GM21619 (cell line): ENCODE measurements at regions not wholly inside any gene's neighbourhood (a gene's known extent, or its start where the extent isn't known, plus 50 kb on each side); places are given as distances from the start of the nearest gene placed in this dataset.
A peak's percentile ranks its signal among the peaks of the same experiment; 100 is the strongest.

ENCODE experiments used
- ATAC-seq: cut with Tn5 transposase; IDR thresholded peaks from one replicate; pipeline ENCODE4 v1.9.1; 2021; ENCODE audit not compliant: unreplicated experiment

DNA sequence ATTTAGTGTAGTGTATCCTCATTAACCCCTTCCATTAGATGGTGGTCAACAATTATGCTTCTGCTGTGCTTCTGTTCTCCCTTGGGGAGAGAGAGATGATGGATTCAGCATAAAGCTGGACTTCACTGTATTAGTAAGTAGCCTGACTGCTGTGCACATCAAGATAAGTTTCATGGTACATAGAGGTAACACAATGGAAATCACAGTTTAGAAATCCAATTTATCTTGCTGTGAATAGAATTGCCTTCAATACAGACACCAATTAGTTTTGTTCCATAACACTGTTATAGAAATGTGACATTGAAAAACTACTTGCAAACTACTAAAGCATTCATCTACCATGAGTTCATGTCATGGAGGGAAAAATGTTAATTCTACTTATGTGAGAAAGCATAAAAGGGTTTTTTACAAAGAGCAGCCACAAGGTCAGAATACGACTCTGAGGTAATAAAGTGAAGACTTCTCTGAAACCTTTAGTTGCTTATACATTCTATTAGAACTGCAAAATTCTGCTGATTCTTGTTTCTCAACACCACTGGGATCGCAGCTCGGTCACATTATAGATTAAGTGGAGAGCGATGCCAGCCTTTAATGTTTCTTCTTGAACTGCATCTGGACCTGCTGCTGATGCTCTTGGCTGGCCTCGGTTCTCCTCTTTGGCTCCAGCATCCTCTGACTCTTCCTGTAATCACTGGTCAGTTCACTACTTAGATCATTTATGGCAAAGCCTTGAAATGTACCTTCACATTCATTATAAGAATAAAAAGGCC, 190.8 kb downstream of the ATP23 start:
- no peak for ATAC-seq

DNA sequence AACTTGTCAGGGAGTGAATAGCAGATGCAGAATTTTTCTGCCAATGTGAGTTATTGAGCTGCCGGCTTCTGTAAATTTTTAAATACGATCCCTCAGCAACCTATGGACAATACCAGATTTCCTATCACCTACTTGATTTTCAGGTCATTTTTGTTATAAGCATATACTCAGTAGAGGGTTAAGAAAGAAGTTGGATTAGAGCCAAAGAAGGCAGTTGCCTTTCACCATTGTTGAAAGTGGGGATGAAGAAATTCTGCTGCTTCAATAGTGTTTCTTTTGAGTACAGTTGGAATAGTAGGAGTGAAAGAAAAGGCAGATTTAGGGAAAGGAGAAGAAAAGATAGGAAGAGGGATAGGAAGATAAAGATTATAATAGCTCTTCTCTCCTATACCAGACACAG, 197.1 kb downstream of the ATP23 start:
- ATAC-seq, result no peak

DNA sequence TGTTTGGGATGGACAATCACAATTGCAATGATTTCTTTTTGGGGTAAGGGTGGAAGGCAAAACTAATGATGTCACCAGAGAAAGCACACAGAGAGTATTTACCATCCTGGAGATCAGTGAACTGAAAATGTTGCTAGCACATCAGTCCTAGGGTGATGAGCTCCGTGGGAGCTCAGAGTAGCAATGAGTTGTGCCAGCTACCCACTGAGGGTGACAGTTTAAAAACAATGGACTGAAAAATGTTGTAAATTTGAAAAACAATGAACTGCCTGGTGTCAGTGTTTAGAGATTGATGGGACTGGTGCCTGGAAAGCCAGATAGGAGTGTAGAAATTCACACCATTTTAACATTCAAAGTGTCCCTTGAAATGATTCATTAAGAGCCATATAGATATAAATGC, 198.5 kb downstream of the ATP23 start:
- ATAC-seq, result no peak

DNA sequence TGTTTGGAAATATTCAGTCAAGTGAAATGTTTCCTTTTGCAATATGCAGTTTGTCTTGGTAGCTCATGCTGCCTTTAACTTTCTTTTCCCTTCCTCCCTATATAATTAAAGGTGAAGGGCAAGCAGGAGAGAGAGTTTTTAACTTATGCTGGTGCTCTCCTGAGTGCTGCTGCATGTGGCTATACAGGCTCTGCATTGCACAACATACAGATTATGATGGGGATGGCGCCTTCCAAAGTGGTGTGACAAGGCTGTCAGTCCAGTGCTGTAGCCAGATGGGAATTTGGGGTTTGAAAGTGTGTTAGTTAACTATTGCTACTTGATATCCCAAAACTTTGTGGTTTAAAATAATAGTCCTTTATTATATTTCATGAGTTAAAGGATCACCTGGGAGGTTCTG, 199.0 kb downstream of the ATP23 start:
- ATAC-seq, result no peak

DNA sequence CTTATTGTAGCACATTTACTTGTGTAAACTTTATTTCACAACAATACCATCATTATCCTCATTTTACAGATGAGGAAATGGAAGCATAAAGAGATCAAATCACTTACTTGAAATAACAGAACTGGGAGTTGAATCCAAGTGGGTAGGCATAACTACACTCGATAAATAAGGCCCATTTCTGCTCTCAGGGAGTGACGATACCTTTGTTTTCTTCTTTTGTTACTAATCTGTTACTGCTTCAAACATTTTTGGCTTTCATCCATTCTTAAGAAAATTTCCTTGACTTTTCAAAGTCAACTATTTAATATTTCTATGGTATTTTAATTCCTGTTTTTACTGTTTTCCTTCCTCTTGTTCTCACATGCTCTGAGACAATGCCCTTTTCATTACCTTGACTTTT, 201.6 kb downstream of the ATP23 start:
- no peak for ATAC-seq

DNA sequence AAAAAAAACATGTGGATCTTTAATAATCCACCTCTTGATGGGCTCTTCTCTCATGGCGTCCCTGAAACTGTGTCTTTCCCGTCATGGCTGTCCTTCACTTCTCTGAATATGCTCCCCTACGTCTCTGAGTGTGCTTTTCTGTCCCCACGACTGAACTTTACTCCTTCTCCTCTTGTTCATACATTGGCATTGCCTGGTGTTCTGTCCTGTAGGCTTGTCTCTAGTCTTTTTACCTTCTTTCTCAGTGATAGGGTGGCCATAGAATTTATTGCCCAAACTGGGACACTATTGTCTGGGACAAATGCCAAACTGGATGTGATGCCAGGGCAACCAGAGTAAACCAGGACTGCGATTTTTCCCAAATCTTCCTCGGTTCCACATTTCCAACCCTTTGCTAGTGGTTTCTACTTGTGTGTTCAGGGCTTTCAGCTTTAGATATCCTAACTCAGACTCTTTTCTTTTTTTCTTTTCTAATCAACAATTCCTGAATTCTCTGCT, 202.2 kb downstream of the ATP23 start:
- no peak for ATAC-seq

DNA sequence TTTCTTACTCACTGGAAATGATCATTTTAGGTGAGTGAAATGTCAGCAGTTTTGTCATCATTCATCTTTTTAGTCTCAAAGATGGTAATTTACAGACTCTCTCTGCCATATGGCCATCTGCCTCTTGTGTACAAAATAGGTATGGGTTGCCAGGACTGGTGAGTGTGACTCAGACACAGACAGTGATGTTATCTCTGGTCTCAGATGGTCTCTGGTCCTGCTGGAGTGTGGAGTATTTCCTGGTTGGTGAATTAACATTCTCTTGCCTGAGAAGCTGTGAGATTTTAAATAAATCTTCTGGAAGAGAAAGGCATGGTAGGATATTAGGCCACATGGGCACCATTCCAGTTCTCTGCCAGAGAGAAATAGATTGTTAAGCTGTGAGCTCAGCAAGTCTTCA, 207.0 kb downstream of the ATP23 start:
- ATAC-seq, result no peak

DNA sequence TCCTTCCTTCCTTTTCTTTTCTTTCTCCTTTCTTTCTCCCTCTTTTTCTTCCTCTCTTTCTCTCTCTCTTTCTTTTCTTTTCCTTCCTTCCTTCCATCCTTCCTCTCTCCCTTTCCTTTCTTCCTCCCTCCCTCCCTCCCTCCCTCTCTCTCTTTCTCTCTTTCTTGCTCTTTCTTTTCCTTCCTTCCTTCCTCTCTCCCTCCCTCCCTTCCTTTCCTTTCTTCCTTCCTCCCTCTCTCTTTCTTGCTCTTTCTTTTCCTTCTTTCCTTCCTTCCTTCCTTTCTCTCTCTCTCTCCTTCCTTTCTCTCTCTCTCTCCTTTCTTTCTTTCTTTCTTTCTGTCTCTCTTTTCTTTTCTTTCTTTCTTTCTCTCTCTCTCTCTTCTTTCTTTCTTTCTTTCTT, 207.6 kb downstream of the ATP23 start:
- no peak for ATAC-seq

DNA sequence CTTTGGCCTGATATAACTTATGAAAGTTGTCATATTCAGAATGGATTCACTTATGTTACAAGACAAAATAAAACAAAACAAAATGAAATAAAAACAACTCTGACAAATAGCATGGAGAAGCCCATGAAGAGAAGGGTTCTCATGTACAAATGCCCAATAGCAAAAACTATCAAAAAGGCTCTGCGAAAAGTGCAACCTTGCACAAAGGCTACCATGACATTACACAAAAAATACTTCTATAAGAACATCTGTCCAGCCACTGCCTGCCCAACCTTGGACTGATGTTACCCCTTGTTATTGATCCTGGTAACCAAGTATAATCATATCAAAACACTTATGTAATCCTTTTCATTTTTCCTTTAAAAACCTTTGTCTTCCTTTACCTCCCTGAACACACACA, 213.0 kb downstream of the ATP23 start:
- no peak for ATAC-seq

DNA sequence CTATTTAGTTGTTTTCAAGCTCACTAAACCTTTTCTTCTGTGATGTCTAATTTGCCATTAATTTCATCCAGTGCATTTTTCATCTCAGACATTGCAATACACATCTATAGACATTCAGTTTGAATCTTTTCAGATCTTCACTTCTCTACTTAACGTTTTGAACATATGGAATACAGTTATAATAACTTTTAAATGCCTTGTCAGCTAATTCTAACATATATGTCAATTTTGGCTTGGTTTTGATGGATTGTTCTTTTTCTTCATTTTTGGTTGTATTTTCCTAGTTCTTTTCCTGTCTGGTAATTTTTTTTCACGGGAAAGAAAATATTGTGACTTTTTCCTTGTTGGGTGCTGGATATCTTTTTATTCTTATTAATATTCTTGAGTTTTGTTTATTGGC, 215.3 kb downstream of the ATP23 start:
- no peak for ATAC-seq

DNA sequence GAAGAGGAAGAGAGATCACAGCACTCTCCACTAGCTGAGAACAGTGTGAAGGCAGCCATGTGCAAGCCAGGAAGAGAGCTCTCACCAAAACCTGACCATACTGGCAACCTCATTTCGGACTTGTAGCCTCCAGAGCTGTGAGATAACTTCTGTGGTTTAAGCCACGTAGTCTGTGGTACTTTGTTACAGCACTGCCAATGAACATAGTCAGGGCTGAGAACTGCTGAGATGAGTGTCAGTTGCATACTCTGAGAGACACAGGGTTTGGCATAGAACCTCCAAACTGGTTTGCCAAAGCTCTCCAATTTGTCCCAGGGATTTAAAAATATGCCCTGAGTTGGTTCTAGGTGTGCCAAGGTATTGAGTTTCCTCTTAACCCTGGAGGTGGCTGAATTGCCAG, 218.6 kb downstream of the ATP23 start:
- ATAC-seq, result no peak

DNA sequence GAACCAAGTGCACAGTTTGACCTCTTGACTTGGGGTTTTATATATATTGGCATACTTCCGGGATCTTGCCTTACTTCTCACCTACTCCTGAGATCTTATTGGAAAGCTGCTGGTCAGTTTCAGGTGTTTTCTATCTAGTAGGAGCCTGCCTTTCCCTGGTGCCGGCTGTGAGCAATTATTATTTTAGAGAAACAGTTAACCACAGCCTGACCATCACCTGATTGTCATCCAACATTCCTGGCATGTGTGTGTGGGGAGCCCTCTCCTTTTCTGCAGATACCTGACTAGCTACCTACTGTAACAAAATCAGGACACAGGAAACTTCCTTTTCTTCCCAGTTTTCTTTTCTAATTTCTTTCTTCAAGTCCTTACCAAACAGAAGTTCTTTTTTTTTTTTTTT, 220.4 kb downstream of the ATP23 start:
- ATAC-seq, result no peak

DNA sequence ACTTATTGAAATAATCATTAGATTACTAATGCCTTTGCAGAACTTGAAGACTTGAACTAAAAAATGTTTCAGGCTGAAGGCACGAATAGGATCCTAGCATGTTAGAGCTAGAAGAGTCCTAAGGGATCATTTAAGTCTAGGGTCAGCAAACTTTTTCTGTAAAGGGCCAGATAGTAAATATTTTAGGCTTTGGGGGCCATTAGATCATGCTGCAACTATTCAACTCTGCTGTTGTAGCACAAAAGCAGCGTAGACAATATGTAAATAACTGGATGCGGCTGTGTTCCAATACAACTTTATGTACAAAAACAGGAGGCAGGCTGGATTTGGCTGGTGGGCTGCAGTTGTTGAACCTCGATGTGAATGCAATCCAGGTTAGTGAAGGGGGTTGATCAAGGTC, 221.7 kb downstream of the ATP23 start:
- no peak for ATAC-seq

DNA sequence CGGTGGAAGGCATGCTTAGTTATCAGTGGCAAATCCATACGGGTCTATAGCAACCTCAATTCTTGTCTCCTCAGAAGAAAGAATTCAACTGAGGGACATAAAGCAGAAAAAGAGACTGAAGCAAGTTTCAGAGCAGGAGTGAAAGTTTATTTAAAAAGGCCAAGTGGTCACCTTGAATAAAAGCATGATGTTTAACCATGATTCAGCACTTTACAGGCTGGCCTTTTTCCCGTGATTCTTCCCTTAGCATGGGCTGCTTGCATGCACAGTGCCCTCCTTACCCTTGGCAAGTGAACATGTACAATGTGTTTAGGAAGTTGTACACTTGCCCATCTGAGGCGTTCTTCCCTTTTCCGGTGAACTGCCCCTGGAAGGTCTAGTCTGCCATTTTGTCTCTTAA, 225.3 kb downstream of the ATP23 start:
- no peak for ATAC-seq

DNA sequence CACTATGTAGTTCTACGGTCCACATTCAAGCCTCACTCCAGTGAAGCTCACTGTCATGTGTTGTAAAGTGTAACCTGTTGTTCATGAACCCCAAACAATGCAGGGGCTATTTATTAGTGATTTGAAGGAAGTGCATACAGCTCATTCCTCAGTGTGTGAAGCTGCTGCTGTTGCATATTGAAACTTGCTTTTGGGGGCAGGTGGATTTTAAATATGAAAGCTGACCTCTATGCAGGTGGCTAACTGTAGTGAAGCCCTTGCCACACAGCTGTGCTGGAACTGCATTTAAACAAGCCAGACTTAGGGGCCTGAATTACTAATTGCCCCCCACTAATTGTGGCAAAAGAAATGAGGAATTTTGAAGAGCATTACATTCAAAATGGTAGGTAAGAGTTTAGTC, 226.3 kb downstream of the ATP23 start:
- no peak for ATAC-seq

DNA sequence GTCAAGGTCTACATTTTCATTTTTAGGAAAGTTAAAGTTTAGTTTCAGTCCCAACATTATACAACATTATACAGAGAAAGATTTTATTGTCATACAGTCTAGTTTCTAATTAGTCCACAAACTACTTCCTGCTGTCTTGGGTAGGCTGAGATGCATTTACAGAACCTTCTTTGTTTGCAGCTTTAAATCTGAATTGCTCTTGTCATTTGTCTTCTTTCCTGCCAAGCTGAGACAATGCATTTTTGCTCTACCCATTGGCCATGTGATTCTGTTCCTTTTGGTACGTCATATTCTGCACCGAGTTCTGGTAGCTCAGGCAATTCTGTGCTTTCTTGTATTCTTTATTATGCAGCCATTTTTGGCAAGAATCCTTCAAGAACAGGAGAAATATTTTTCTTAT, 228.5 kb downstream of the ATP23 start:
- ATAC-seq, result no peak

DNA sequence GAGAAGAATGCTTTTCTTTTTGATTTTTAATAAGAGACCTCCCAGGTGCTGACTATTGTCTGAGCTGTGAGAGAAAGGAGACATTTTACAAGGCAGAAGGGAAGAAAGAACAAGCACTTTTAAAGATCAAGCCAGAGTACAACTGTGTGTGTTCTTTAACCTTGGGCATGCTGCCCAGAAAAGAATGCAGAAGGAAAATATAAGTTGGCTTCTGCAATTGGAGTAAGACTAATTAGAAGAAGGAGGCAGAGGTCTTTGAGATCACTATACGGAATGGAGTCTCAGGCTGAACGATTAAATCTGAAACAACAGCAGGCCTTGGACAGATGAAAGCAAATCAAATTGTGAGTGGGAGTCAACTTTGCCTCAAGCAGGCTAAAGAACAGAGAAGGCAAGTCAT, 230.5 kb downstream of the ATP23 start:
- no peak for ATAC-seq

DNA sequence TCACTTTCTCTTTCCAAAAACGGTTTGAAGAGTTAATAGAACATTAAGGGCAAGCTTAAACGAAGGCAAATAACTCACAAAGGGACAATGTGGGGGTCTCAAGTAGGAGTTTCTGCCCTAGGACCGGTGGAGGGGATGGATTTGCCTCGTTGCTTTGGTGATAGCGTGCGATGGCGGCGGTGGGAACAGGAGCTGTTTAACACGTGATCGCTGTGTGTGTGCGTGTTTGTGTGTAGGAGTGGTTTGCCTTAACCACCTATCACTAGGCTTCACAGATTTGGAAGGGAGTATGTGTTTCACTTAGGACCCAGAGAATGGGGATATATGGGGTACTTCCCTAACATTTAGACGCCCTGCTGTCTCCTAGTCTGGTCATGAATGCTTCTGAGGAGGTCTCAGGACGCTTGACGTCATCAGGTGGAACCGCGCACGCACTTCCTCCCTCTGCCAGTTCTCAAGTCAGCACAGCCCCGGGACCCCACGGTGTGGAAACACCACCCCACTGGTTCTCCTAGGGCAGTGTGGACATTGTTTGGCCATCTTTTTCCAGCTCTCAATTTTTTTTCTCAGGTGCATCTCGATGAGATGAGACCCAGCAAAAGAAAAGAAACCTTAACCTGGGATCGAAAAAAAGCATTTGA, 231.2 kb downstream of the ATP23 start:
- no peak for ATAC-seq

DNA sequence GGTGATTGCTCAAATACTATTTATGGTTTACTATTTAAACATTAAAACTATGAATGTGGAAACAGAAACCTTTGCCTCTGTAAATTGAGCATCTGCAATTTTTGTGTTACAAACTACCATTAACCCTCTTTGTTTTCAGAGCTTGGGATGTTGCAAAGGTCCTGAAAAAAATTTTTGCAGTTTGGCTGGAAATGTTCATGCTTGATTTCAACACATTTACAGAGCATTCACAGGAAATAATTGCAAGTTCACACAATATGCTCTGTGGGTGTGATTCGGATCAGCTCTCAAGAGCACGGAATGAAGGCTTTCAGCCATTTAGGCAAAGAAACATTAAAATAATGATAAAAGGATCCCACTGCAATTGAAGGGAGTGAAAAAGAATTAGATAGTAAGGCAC, 232.9 kb downstream of the ATP23 start:
- no peak for ATAC-seq

DNA sequence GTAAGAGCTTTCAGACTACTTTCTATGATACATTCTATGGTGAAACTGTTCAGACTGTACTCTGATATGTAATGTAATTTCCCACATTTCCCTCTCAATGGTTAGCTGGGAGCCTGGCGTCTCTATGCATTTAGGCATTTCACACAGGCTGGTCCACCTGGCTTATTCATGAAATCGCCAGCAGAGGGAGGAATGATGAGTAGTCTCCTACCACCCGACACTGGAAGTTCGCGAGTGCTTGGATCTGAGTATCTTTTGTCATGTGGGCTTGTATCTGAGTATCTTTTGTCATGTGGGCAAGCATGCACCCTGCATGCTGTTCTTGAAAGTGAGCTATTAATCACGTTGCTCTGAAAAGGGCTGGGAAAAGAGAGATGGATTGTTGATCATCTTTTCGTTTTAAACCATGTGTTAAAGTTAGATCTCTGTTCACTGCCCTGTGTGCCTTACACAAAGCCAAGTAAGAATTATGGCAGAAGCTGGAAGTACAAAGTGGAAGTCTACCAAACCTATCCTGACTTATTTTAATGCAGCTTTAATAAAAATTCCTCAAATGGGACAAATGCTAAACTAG, 235.0 kb downstream of the ATP23 start:
- peak; percentile 79 for ATAC-seq

DNA sequence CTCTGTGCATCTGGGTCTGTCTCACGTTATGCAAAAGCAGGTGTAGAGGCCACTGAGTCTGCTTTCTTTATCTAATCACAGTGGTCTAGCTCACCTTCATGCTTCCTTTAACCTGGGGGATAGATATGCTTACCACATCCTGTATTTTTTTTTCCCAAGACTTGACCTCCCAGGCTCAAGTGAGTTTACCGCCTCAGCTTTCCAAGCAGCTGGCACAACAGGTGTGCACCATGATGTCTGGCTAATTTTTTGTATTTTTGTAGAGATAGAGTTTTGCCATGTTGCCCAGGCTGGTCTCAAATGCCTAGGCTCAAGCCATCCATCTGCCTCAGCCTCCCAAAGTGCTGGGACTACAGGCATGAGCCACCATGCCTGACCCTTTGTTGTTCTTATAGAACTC, 236.0 kb downstream of the ATP23 start:
- ATAC-seq, result no peak

DNA sequence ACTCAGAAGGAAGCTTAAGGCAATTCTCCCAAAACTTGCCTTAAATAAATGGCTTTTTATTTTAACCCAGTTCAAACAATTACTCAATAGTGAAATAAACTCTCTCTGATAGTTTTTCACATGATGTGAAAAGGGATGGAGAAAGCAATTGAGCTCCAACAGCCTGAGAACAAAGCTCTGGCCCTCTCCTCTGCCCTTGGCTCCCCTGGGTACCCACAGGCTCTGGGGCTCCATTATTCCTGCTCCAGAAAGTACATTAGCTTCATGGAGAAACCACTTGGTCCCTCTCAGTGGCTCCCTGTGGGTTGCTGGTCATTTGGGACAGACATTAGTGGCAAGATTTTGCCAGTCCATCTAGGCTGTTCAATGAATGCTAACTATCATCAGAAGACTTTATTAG, 242.8 kb downstream of the ATP23 start:
- ATAC-seq, result no peak
